Caco-2 (cell line): ENCODE measurements at regions not wholly inside any gene's neighbourhood (a gene's known extent, or its start where the extent isn't known, plus 50 kb on each side); places are given as distances from the start of the nearest gene placed in this dataset.
"Not testable (repeated sequence)": the region's sequence is repeated elsewhere in the genome, so short reads cannot be mapped to it uniquely, and the experiment has no call there.

ENCODE experiments used
- BruUV-seq: library from RNA; stranded (reverse); fragments of 400-500 nt; replicated peaks from 2 replicates; lab custom pipeline; 2021; lab: Mats Ljungman, UMichigan
- CTCF ChIA-PET: fragments of 300-600 bp; sonication (Branson Sonifier 250); formaldehyde crosslinking; loops from one replicate; lab custom pipeline; 2022; ENCODE audit warnings: antibody characterized with exemption; lab: Charles Lee
- POLR2A ChIA-PET: fragments of 300-600 bp; sonication (Branson Sonifier 250); formaldehyde crosslinking; loops from one replicate; lab custom pipeline; 2022; ENCODE audit warnings: antibody characterized with exemption; lab: Charles Lee
- DNase-seq, 2 experiments: peaks; one replicate each; pipeline versions ENCODE4 v3.0.0 to v3.0.0-alpha.2; 2020 to 2022
- H3K27me3 ChIP-seq: replicated peaks from 2 replicates; pipeline ENCODE4 v1.6.0; 2011; ENCODE audit warnings: low read length; ENCODE audit not compliant: control insufficient read depth, insufficient read depth
- H3K36me3 ChIP-seq: 2 replicates; pipeline ENCODE4 v1.5.1; 2011; ENCODE audit warnings: low read length; ENCODE audit not compliant: control insufficient read depth, insufficient read depth
- H3K4me1 ChIP-seq: fragments of 250-450 bp; sonication (Bioruptor Pico); 2 replicates; pipeline ENCODE4 v1.5.1; 2020; ENCODE audit warnings: mild to moderate bottlenecking
- H3K4me3 ChIP-seq: 2 replicates; pipeline ENCODE4 v1.5.1; 2011; ENCODE audit warnings: low read depth, mild to moderate bottlenecking, control low read depth, low read length
- H3K9me3 ChIP-seq: fragments of 250-450 bp; sonication (Bioruptor Pico); 2 replicates; pipeline ENCODE4 v1.5.1; 2020; ENCODE audit warnings: mild to moderate bottlenecking, moderate library complexity
- H3K27ac Mint-ChIP-seq: one replicate; pipeline ENCODE4 v1.8.0; 2022; ENCODE audit warnings: mixed read lengths; ENCODE audit not compliant: unreplicated experiment
- H3K27me3 Mint-ChIP-seq: one replicate; pipeline ENCODE4 v1.8.0; 2022; ENCODE audit warnings: mixed read lengths; ENCODE audit not compliant: insufficient read depth, unreplicated experiment
- H3K36me3 Mint-ChIP-seq: one replicate; pipeline ENCODE4 v1.8.0; 2022; ENCODE audit warnings: mild to moderate bottlenecking, mixed read lengths; ENCODE audit not compliant: insufficient read depth, unreplicated experiment
- H3K4me1 Mint-ChIP-seq: one replicate; pipeline ENCODE4 v1.8.0; 2022; ENCODE audit warnings: low read depth, mixed read lengths; ENCODE audit not compliant: unreplicated experiment
- H3K4me3 Mint-ChIP-seq: one replicate; pipeline ENCODE4 v1.8.0; 2022; ENCODE audit warnings: mild to moderate bottlenecking, moderate library complexity, mixed read lengths; ENCODE audit not compliant: unreplicated experiment
- H3K9me3 Mint-ChIP-seq: one replicate; pipeline ENCODE4 v1.8.0; 2022; ENCODE audit warnings: mixed read lengths; ENCODE audit not compliant: unreplicated experiment
- CTCF ChIP-seq, 2 experiments: fragments of 200-600 bp in 1 of 2; IDR thresholded peaks; 1 replicate in 1 of 2; 2 replicates in 1 of 2; pipeline versions ENCODE4 v1.5.1 to v1.8.0; 2011 to 2022; ENCODE audit warnings: antibody characterized with exemption in 1 of 2, control low read depth in 1 of 2, inconsistent platforms in 1 of 2, low read depth in 1 of 2, low read length in 1 of 2, mild to moderate bottlenecking in 1 of 2, moderate library complexity in 1 of 2; ENCODE audit not compliant: insufficient read depth in 1 of 2, severe bottlenecking in 1 of 2, unreplicated experiment in 1 of 2
- intact Hi-C: fragments of 100-400 bp; cut with micrococcal nuclease; formaldehyde crosslinking; loops from one replicate; pipeline ENCODE4 v1.10.0; 2022; ENCODE audit not compliant: unreplicated experiment

- H3K9me3 ChIP-seq = no peaks in the 10 kb centered on the region
- Mint-ChIP-seq H3K27ac (no peak overlapping the region), H3K9me3 (no peaks in the 10 kb centered on the region), H3K36me3 (no peaks in the 10 kb centered on the region), H3K4me3 (no peak overlapping the region), H3K4me1 (no peaks in the 10 kb centered on the region), H3K27me3 (peaks cover 11% of the 10 kb centered on the region)
- H3K4me1 ChIP-seq = no peaks in the 10 kb centered on the region
- peak in 1 of 2 experiments; percentile 31 for TF ChIP-seq CTCF (IDR thresholded peaks at IDR 0.05; ENCODE audit: insufficient read depth in 1 of 2, low read depth in 1 of 2, low read length in 1 of 2, severe bottlenecking in 1 of 2, unreplicated experiment in 1 of 2)
- peak in 1 of 2 experiments; percentile 13 for DNase-seq
- BruUV-seq = no TSS peak
- no peaks in the 10 kb centered on the region for H3K36me3 ChIP-seq
- no peaks in the 10 kb centered on the region for H3K27me3 ChIP-seq
- no peak overlapping the region for H3K4me3 ChIP-seq
- ChIA-PET CTCF (interaction anchor here (1.3 kb wide), 1 partner anchor 681 kb away, joined by 3 read pairs; no protein-coding TSS in a partner anchor), POLR2A (no interaction called here)
- intact Hi-C loops = loop anchor here (5.0 to 10.0 kb wide), 2 partner anchors 247 to 394 kb away; partner anchors contain the start of gene ALG10
These were observed 188.5 kb upstream of the SYT10 start for GRCh38 chr12:33628087-33628486.

GRCh38 chr12:33634544-33634943 is 194.9 kb upstream of the SYT10 start:
- Mint-ChIP-seq H3K36me3 (no peaks in the 10 kb centered on the region), H3K4me1 (no peaks in the 10 kb centered on the region), H3K9me3 (no peaks in the 10 kb centered on the region), H3K27ac (no peak overlapping the region), H3K27me3 (peaks cover 8% of the 10 kb centered on the region), H3K4me3 (no peak overlapping the region)
- BruUV-seq = no TSS peak
- TF ChIP-seq CTCF (IDR thresholded peaks at IDR 0.05; ENCODE audit: insufficient read depth in 1 of 2, low read depth in 1 of 2, low read length in 1 of 2, severe bottlenecking in 1 of 2, unreplicated experiment in 1 of 2) = no peak
- Histone ChIP-seq H3K4me1 (no peaks in the 10 kb centered on the region), H3K9me3 (no peaks in the 10 kb centered on the region), H3K27me3 (no peaks in the 10 kb centered on the region), H3K4me3 (no peak overlapping the region), H3K36me3 (no peaks in the 10 kb centered on the region)
- CTCF ChIA-PET = no interaction called here
- DNase-seq = no peak
- intact Hi-C loops = no loop called here
- POLR2A ChIA-PET = no interaction called here

GRCh38 chr12:33636930-33637329 is 197.3 kb upstream of the SYT10 start:
- H3K36me3 Mint-ChIP-seq, POLR2A ChIA-PET, intact Hi-C loops, H3K9me3 Mint-ChIP-seq, H3K9me3 ChIP-seq, H3K27ac Mint-ChIP-seq, DNase-seq, H3K4me3 Mint-ChIP-seq, BruUV-seq, H3K4me1 ChIP-seq, H3K27me3 Mint-ChIP-seq, H3K36me3 ChIP-seq, H3K4me3 ChIP-seq, H3K4me1 Mint-ChIP-seq, H3K27me3 ChIP-seq, CTCF ChIA-PET: not testable (repeated sequence)

GRCh38 chr12:33639975-33640374 is 200.4 kb upstream of the SYT10 start:
- H3K27me3 ChIP-seq = no peaks in the 10 kb centered on the region
- no peaks in the 10 kb centered on the region for H3K36me3 Mint-ChIP-seq
- H3K4me1 Mint-ChIP-seq = no peaks in the 10 kb centered on the region
- intact Hi-C loops = no loop called here
- CTCF ChIA-PET = no interaction called here
- H3K4me1 ChIP-seq = no peaks in the 10 kb centered on the region
- H3K4me3 ChIP-seq = no peak overlapping the region
- H3K27ac Mint-ChIP-seq = no peak overlapping the region
- H3K4me3 Mint-ChIP-seq = no peak overlapping the region
- BruUV-seq = no TSS peak
- no peaks in the 10 kb centered on the region for H3K36me3 ChIP-seq
- no peaks in the 10 kb centered on the region for H3K9me3 Mint-ChIP-seq
- no peak for DNase-seq
- TF ChIP-seq CTCF (IDR thresholded peaks at IDR 0.05; ENCODE audit: insufficient read depth in 1 of 2, low read depth in 1 of 2, low read length in 1 of 2, severe bottlenecking in 1 of 2, unreplicated experiment in 1 of 2) = no peak
- no peaks in the 10 kb centered on the region for H3K9me3 ChIP-seq
- H3K27me3 Mint-ChIP-seq = peaks cover 4% of the 10 kb centered on the region
- POLR2A ChIA-PET = no interaction called here
